Skeletal muscle tissue (tissue), 3 donors: ENCODE measurements at regions not wholly inside any gene's neighbourhood (a gene's known extent, or its start where the extent isn't known, plus 50 kb on each side); places are given as distances from the start of the nearest gene placed in this dataset.

ENCODE experiments used
- H3K27ac ChIP-seq: one replicate; pipeline ENCODE4 v1.7.0; 2013; ENCODE audit warnings: mild to moderate bottlenecking, low read depth, low read length, inconsistent platforms
- H3K27me3 ChIP-seq, 3 donors: one replicate each; pipeline ENCODE4 v1.7.0; 2013; ENCODE audit warnings: low read length in 3 of 3; ENCODE audit not compliant: control insufficient read depth in 3 of 3, insufficient read depth in 3 of 3
- H3K36me3 ChIP-seq, 3 donors: one replicate each; pipeline ENCODE4 v1.7.0; 2013; ENCODE audit warnings: low read length in 3 of 3; ENCODE audit not compliant: control insufficient read depth in 3 of 3, insufficient read depth in 3 of 3
- H3K4me1 ChIP-seq, 3 donors: one replicate each; pipeline ENCODE4 v1.7.0; 2013; ENCODE audit warnings: low read length in 3 of 3, mild to moderate bottlenecking in 3 of 3; ENCODE audit not compliant: control insufficient read depth in 3 of 3, insufficient read depth in 3 of 3
- H3K4me3 ChIP-seq, 3 donors: one replicate each; pipeline ENCODE4 v1.7.0; 2013; ENCODE audit warnings: low read length in 3 of 3
- H3K9ac ChIP-seq, 3 donors: one replicate each; pipeline ENCODE4 v1.7.0; 2013; ENCODE audit warnings: low read length in 3 of 3, mild to moderate bottlenecking in 3 of 3, moderate library complexity in 2 of 3, low read depth in 1 of 3
- H3K9me3 ChIP-seq, 3 donors: one replicate each; pipeline ENCODE4 v1.7.0; 2013; ENCODE audit warnings: low read length in 3 of 3; ENCODE audit not compliant: control insufficient read depth in 3 of 3
- donor health status: Osteomylitis.

DNA sequence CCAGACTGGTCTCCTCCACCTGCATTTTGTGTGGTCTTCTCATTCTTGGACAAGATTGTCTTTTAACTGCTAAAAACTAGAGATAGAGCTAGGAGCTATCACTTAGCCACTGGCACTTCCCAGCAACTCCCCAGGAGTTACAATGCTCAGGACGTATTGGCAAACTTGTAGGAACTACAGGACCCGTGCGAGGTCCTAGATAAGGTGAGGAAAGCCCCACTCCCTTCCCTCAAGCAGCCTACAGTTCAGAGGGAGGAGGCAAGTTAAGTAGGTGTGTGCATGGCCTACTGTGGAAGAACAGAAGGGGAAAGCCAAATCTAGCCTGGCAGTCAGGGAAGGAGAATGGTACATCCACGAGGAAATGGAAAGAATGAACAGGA, 504.7 kb upstream of the PROK2 start:
- peaks cover 7 to 9% (median 8%) of the 10 kb centered on the region in 3 donors for H3K4me1 ChIP-seq
- H3K27ac ChIP-seq: no peak overlapping the region
- no peaks in the 10 kb centered on the region for H3K36me3 ChIP-seq
- no peaks in the 10 kb centered on the region for H3K9me3 ChIP-seq
- H3K27me3 ChIP-seq: peaks cover 11 to 34% (median 22%) of the 10 kb centered on the region in 3 donors
- no peak overlapping the region for H3K9ac ChIP-seq
- H3K4me3 ChIP-seq: peak overlapping the region in 1 of 3 donors; percentile 30

DNA sequence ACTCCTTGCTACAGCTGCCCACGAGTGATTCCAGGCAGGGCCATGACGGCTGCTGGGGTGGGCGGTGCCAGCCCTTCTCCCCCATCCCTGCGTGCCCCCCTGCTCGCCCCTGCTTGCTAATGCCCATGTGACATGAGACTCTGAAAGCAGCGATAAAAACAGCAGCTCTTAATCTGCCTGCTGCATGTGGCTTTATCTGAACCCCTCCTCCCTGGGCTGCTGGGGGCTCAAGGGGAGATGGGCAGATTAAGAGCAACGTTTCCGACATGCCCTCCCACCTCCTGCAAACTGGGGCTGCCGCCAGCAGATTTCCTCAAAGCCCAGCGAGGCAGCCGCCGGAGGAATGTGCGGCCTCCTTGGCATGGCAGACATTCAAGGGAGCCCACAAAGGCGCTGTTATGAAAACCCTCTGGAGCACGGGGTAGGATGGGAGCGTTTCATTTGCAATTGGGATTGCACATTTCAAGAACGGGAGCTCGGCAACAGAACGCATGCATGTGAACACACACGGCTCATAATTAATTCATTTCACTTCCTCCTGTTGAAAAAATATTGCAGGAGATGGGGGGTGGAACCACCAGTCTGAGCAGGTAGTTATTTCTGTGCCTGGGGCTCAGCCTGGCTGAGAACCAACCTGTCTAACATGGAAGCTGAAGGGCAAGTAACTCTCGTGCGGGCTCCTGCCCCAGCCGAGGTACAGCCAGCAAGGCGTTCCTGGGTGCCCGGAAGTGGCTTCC, 504.2 kb upstream of the PROK2 start:
- Histone ChIP-seq H3K9me3 (no peaks in the 10 kb centered on the region), H3K36me3 (no peaks in the 10 kb centered on the region), H3K4me3 (peak overlapping the region; percentile 30 to 49 (median 41)), H3K27ac (no peak overlapping the region), H3K4me1 (peaks cover 7 to 9% (median 8%) of the 10 kb centered on the region in 3 donors), H3K9ac (peak overlapping the region in 1 of 3 donors; percentile 16), H3K27me3 (peaks cover 11 to 34% (median 22%) of the 10 kb centered on the region in 3 donors)

DNA sequence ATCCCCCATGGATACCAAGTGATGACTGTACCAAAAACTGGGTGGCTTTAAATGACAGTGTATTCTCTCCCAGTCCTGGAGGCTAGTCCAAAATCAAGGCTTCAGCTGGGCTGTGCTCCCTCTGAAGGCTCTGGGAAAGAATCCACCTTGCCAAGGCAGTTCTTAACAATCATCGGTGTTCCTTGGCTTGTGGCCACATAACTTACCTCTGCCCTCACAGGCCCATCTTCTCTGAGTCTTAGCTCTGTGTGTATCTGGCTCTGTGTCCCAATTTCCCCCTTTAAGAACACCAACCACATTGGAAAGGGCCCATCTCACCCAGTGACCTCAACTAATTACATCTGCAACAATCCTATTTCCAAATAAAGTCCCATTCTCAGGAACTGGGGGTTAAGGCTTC, 503.0 kb upstream of the PROK2 start:
- Histone ChIP-seq H3K9me3 (peaks cover 0 to 1% (median 0%) of the 10 kb centered on the region in 3 donors), H3K27ac (no peak overlapping the region), H3K36me3 (no peaks in the 10 kb centered on the region), H3K27me3 (peaks cover 11 to 34% (median 18%) of the 10 kb centered on the region in 3 donors), H3K4me1 (peaks cover 7 to 9% (median 8%) of the 10 kb centered on the region in 3 donors), H3K4me3 (no peak overlapping the region), H3K9ac (no peak overlapping the region)

DNA sequence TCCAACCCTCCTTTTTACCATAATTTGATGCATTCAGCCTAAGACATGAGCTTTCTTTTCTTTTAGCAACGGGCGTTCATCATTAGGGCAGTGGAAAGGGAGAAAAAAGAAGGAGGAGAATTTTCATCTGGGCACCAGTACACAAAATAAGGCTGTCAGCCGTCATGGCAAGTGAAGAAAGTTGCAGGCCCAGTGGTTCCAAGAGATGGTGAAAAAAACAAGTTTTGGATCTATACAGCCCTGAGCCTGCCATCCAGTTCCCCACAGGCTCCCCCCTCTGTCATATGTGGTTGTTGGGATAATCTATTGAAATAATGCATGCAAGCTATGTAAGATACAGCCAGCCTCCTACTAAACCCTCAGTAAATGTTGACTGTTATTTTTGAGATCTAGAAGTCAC, 500.6 kb upstream of the PROK2 start:
- H3K36me3 ChIP-seq: no peaks in the 10 kb centered on the region
- H3K27ac ChIP-seq: no peak overlapping the region
- H3K4me3 ChIP-seq: no peak overlapping the region
- H3K9me3 ChIP-seq: peaks cover 0 to 3% (median 1%) of the 10 kb centered on the region in 3 donors
- peaks cover 7 to 9% (median 8%) of the 10 kb centered on the region in 3 donors for H3K4me1 ChIP-seq
- no peak overlapping the region for H3K9ac ChIP-seq
- peaks cover 7 to 24% (median 22%) of the 10 kb centered on the region in 3 donors for H3K27me3 ChIP-seq

DNA sequence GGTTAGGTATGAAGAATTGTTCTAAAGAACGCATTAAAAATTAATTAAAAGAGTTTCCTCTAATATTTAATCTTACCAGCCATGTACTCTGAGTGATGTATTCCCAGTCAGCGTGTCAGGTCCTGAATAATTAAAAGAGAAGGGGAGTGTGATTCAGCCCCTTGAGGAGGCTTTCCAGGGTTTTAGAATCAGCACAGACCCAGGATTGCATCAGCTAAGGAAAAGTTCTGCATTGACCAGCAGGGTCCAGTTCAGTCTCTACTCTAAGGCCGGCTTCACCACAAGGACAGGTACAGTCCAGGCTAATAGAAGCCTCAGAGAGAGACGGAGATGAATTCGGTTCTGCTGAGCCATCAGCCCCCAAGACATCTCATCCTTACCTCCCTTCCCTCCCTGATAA, 499.5 kb upstream of the PROK2 start:
- H3K4me1 ChIP-seq: peaks cover 7 to 8% (median 8%) of the 10 kb centered on the region in 3 donors
- no peak overlapping the region for H3K27ac ChIP-seq
- H3K27me3 ChIP-seq: peaks cover 4 to 21% (median 20%) of the 10 kb centered on the region in 3 donors
- H3K36me3 ChIP-seq: no peaks in the 10 kb centered on the region
- no peak overlapping the region for H3K4me3 ChIP-seq
- H3K9me3 ChIP-seq: peaks cover 0 to 3% (median 1%) of the 10 kb centered on the region in 3 donors
- no peak overlapping the region for H3K9ac ChIP-seq

DNA sequence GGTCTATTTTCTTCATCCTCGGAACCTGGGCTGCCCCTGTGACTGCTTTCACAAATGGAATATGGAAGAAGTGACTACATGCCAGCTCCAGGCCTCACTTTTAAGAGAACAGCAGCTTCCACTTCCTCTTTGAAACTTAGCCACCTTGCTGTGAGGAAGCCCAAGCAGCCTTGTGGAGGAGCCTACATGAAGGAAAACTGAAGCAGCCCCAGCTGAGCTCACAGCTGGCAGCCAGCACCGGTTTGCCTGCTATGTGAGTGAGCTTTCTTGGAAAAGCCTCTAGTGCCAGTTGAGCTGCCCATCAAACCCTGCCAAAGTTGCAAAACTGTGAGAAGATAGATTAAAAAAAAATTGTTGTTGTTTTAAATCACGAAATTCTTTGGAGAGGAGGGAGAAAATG, 498.0 kb upstream of the PROK2 start:
- Histone ChIP-seq H3K27me3 (peaks cover 4 to 15% (median 11%) of the 10 kb centered on the region in 3 donors), H3K9ac (no peak overlapping the region), H3K27ac (no peak overlapping the region), H3K4me3 (no peak overlapping the region), H3K4me1 (no peaks in the 10 kb centered on the region), H3K9me3 (peaks cover 0 to 3% (median 1%) of the 10 kb centered on the region in 3 donors), H3K36me3 (no peaks in the 10 kb centered on the region)

DNA sequence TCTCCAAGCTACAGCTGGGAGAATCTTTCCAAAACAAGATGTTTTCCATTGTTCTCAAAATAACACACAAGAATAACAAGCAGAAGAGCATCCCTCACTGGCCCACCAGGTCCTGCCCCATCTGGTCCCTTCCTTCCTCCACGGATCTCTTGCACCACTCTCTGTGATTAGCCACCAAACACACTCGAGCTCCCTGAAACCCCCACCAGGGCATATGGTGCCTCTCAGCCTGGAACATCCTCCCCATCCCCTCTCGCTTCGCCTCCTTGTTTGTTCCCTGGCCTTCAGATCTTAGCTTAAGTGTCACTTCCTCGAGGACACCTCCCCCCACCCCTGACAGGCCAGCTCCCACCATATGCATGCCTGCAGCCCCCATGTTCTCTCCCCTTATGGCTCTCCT, 496.6 kb upstream of the PROK2 start:
- Histone ChIP-seq H3K9me3 (peaks cover 1 to 6% (median 2%) of the 10 kb centered on the region in 3 donors), H3K27ac (no peak overlapping the region), H3K4me1 (no peaks in the 10 kb centered on the region), H3K36me3 (no peaks in the 10 kb centered on the region), H3K9ac (no peak overlapping the region), H3K27me3 (peaks cover 4 to 11% (median 10%) of the 10 kb centered on the region in 3 donors), H3K4me3 (no peak overlapping the region)

DNA sequence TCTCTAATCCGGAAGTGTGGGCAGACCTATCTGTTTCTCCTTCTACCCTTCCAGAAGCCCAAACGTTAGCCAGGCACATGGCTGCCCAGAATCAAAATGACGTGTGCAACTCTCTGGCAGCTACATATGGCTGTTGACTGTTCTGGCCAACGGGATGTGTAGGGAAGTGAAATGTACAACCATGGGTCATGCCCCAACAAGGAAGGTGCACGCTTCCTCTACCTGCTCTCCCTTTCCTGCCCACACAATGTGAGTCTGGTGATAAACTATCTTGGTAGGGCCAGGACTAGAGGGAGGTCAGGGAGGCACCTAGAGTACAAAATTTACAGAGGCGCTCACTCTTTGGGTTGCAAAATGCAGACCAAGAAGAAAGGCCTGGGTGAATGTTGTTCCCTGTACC, 495.9 kb upstream of the PROK2 start:
- H3K9ac ChIP-seq: no peak overlapping the region
- H3K27ac ChIP-seq: no peak overlapping the region
- H3K9me3 ChIP-seq: peaks cover 1 to 6% (median 2%) of the 10 kb centered on the region in 3 donors
- H3K27me3 ChIP-seq: peaks cover 0 to 11% (median 10%) of the 10 kb centered on the region in 3 donors
- no peaks in the 10 kb centered on the region for H3K4me1 ChIP-seq
- no peak overlapping the region for H3K4me3 ChIP-seq
- H3K36me3 ChIP-seq: no peaks in the 10 kb centered on the region

DNA sequence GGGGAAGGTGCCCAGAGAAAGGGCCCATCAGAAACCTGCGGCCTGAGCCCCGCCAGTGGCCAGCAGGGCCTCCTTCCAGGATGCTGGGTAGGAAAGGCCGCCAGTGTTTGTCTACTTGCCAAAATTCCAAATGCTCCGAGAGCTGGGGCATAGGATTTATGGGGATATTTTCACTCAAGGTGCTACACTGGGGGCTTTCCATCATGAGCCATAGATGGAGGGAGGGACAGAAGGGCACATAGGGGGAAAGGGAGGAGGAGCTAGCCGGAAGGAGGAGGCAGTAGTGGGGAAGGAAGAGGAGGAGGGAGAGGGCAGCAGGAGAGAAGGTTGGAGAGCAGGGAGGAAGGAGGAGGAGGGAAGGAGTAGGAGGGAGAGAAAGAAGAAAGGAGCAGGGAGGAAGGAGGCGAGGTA, 494.7 kb upstream of the PROK2 start:
- H3K9me3 ChIP-seq: peaks cover 1 to 6% (median 2%) of the 10 kb centered on the region in 3 donors
- H3K36me3 ChIP-seq: no peaks in the 10 kb centered on the region
- no peak overlapping the region for H3K9ac ChIP-seq
- peaks cover 0 to 4% (median 3%) of the 10 kb centered on the region in 3 donors for H3K4me1 ChIP-seq
- H3K27ac ChIP-seq: no peak overlapping the region
- H3K4me3 ChIP-seq: no peak overlapping the region
- peaks cover 0 to 11% (median 10%) of the 10 kb centered on the region in 3 donors for H3K27me3 ChIP-seq

DNA sequence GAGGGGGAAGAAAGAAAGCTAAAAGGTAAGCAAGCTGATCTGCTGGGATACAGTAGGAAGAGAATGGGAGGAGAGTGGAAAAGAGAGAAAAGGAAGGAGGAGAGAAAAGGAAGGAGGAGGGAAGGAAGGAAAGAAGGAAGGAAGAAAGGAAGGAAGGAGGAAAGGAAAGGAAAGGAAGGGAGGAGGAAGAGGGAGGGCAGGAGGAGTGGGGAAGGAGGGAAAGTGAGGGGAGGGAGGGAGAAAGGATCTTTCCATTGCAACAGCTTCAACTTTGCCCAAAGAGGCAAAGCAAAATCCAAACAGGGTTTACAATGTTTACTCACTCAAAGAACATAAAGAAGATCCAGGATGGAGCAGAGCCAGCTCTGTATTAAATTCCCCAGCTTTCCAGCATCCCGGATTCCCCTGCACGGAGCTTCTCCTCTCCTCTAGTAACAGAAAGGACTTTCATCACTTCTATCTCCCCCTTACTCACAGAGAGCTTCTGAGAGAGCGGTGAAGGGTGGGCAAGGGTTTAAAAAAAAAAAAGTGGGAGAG, 494.2 kb upstream of the PROK2 start:
- Histone ChIP-seq H3K9me3 (peaks cover 1 to 6% (median 2%) of the 10 kb centered on the region in 3 donors), H3K9ac (no peak overlapping the region), H3K36me3 (no peaks in the 10 kb centered on the region), H3K27ac (no peak overlapping the region), H3K27me3 (peaks cover 0 to 11% (median 10%) of the 10 kb centered on the region in 3 donors), H3K4me1 (peaks cover 2 to 8% (median 6%) of the 10 kb centered on the region in 3 donors), H3K4me3 (no peak overlapping the region)
